ENCODE measurements at regions not wholly inside any gene's neighbourhood (a gene's known extent, or its start where the extent isn't known, plus 50 kb on each side); places are given as distances from the start of the nearest gene placed in this dataset.

- no peak for DNase-seq (ENCODE audit: low spot score)
These were observed 54.9 kb upstream of the CA10 start for GRCh38 chr17:52213451-52213850.

GRCh38 chr17:52212851-52213250 lies 54.3 kb upstream of the CA10 start:
- DNase-seq (ENCODE audit: low spot score) = no peak

GRCh38 chr17:52209507-52209906 lies 51.0 kb upstream of the CA10 start:
- no peak for DNase-seq (ENCODE audit: low spot score)

Data from kidney capillary endothelial cell (primary cell).